BLaER1 (cell line): ENCODE measurements at regions not wholly inside any gene's neighbourhood (a gene's known extent, or its start where the extent isn't known, plus 50 kb on each side); places are given as distances from the start of the nearest gene placed in this dataset.

ENCODE experiments used
- H3K27ac ChIP-seq: shearing (Covaris generic); formaldehyde crosslinking; 2 replicates; pipeline ENCODE4 v1.8.1; 2022
- H3K27me3 ChIP-seq: shearing (Covaris generic); formaldehyde crosslinking; 2 replicates; pipeline ENCODE4 v1.8.1; 2022
- H3K36me3 ChIP-seq: shearing (Covaris generic); formaldehyde crosslinking; 2 replicates; pipeline ENCODE4 v1.8.1; 2022
- H3K4me1 ChIP-seq: shearing (Covaris generic); formaldehyde crosslinking; 2 replicates; pipeline ENCODE4 v1.8.1; 2022
- H3K4me2 ChIP-seq: shearing (Covaris generic); formaldehyde crosslinking; 2 replicates; pipeline ENCODE4 v1.8.1; 2022
- H3K4me3 ChIP-seq: shearing (Covaris generic); formaldehyde crosslinking; 2 replicates; pipeline ENCODE4 v1.8.1; 2022
- H3K9ac ChIP-seq: shearing (Covaris generic); formaldehyde crosslinking; 2 replicates; pipeline ENCODE4 v1.8.1; 2022
- H3K9me3 ChIP-seq: shearing (Covaris generic); formaldehyde crosslinking; 2 replicates; pipeline ENCODE4 v1.8.1; 2022
- H4K20me1 ChIP-seq: shearing (Covaris generic); formaldehyde crosslinking; 2 replicates; pipeline ENCODE4 v1.8.1; 2022
- Cebpa-rat ChIP-seq: shearing (Covaris generic); IDR thresholded peaks from 2 replicates; pipeline ENCODE4 v1.8.1; 2022

GRCh38 chr6:88490195-88490907 is 324.2 kb upstream of the CNR1 start:
- no peaks in the 10 kb centered on the region for H4K20me1 ChIP-seq
- no peak for TF ChIP-seq Cebpa-rat
- no peak overlapping the region for H3K27ac ChIP-seq

GRCh38 chr6:88483424-88483823 is 317.3 kb upstream of the CNR1 start:
- Histone ChIP-seq H3K27ac (no peak overlapping the region), H3K4me3 (no peak overlapping the region), H3K4me1 (peaks cover 27% of the 10 kb centered on the region), H4K20me1 (no peaks in the 10 kb centered on the region), H3K9ac (no peak overlapping the region), H3K9me3 (peaks cover 12% of the 10 kb centered on the region; the same call in 1 of the 2 replicates), H3K4me2 (peak overlapping the region; percentile 62), H3K36me3 (no peaks in the 10 kb centered on the region), H3K27me3 (no peaks in the 10 kb centered on the region)
- TF ChIP-seq Cebpa-rat, result no peak

More at GRCh38 chr6:88490195-88490907, 324.2 kb upstream of the CNR1 start:
- Histone ChIP-seq H3K4me1 (peaks cover 24% of the 10 kb centered on the region), H3K27me3 (no peaks in the 10 kb centered on the region), H3K4me3 (no peak overlapping the region), H3K4me2 (no peak overlapping the region), H3K9ac (no peak overlapping the region), H3K36me3 (no peaks in the 10 kb centered on the region), H3K9me3 (peaks cover 12% of the 10 kb centered on the region; the same call in 1 of the 2 replicates)

GRCh38 chr6:88482465-88482864 is 316.3 kb upstream of the CNR1 start:
- no peak for TF ChIP-seq Cebpa-rat
- no peak overlapping the region for H3K27ac ChIP-seq
- H3K9ac ChIP-seq, result no peak overlapping the region
- peaks cover 27% of the 10 kb centered on the region for H3K4me1 ChIP-seq
- H3K4me2 ChIP-seq, result peak overlapping the region; percentile 62; the same call in 1 of the 2 replicates
- no peaks in the 10 kb centered on the region for H4K20me1 ChIP-seq
- H3K9me3 ChIP-seq, result peaks cover 13% of the 10 kb centered on the region
- no peak overlapping the region for H3K4me3 ChIP-seq
- H3K27me3 ChIP-seq, result no peaks in the 10 kb centered on the region
- H3K36me3 ChIP-seq, result no peaks in the 10 kb centered on the region

- no peaks in the 10 kb centered on the region for H4K20me1 ChIP-seq
- H3K27me3 ChIP-seq, result no peaks in the 10 kb centered on the region
- no peak for TF ChIP-seq Cebpa-rat
- no peak overlapping the region for H3K4me3 ChIP-seq
- H3K9me3 ChIP-seq, result peaks cover 18% of the 10 kb centered on the region
- peak overlapping the region; percentile 62 for H3K4me2 ChIP-seq
- H3K9ac ChIP-seq, result no peak overlapping the region
- H3K36me3 ChIP-seq, result no peaks in the 10 kb centered on the region
- H3K27ac ChIP-seq, result no peak overlapping the region
- peaks cover 27% of the 10 kb centered on the region for H3K4me1 ChIP-seq
Observed at GRCh38 chr6:88481519-88481918, 315.4 kb upstream of the CNR1 start.

GRCh38 chr6:88480816-88481215 is 314.7 kb upstream of the CNR1 start:
- Histone ChIP-seq H4K20me1 (no peaks in the 10 kb centered on the region), H3K4me1 (peaks cover 27% of the 10 kb centered on the region), H3K4me3 (no peak overlapping the region), H3K9ac (no peak overlapping the region), H3K27me3 (no peaks in the 10 kb centered on the region), H3K9me3 (peaks cover 14% of the 10 kb centered on the region), H3K4me2 (no peak overlapping the region), H3K27ac (no peak overlapping the region), H3K36me3 (no peaks in the 10 kb centered on the region)
- TF ChIP-seq Cebpa-rat, result no peak

- H4K20me1 ChIP-seq, result no peaks in the 10 kb centered on the region
- H3K36me3 ChIP-seq, result no peaks in the 10 kb centered on the region
- no peak for TF ChIP-seq Cebpa-rat
- H3K27ac ChIP-seq, result no peak overlapping the region
- H3K9ac ChIP-seq, result no peak overlapping the region
- peaks cover 15% of the 10 kb centered on the region for H3K4me1 ChIP-seq
- no peaks in the 10 kb centered on the region for H3K27me3 ChIP-seq
- H3K9me3 ChIP-seq, result peaks cover 14% of the 10 kb centered on the region
- no peak overlapping the region for H3K4me2 ChIP-seq
- no peak overlapping the region for H3K4me3 ChIP-seq
Observed at GRCh38 chr6:88477413-88477812, 311.3 kb upstream of the CNR1 start.

- Histone ChIP-seq H3K9ac (no peak overlapping the region), H3K36me3 (no peaks in the 10 kb centered on the region), H3K4me1 (peaks cover 4% of the 10 kb centered on the region), H3K27me3 (no peaks in the 10 kb centered on the region), H3K27ac (no peak overlapping the region), H3K4me3 (no peak overlapping the region), H3K4me2 (no peak overlapping the region), H3K9me3 (peaks cover 14% of the 10 kb centered on the region), H4K20me1 (no peaks in the 10 kb centered on the region)
- no peak for TF ChIP-seq Cebpa-rat
Observed at GRCh38 chr6:88476388-88476787, 310.2 kb upstream of the CNR1 start.

- Histone ChIP-seq H4K20me1 (no peaks in the 10 kb centered on the region), H3K4me3 (no peak overlapping the region), H3K9ac (no peak overlapping the region), H3K27ac (no peak overlapping the region), H3K27me3 (no peaks in the 10 kb centered on the region), H3K4me2 (no peak overlapping the region), H3K4me1 (peaks cover 4% of the 10 kb centered on the region; the same call in 1 of the 2 replicates), H3K36me3 (no peaks in the 10 kb centered on the region), H3K9me3 (peaks cover 14% of the 10 kb centered on the region)
- TF ChIP-seq Cebpa-rat, result no peak
Observed at GRCh38 chr6:88474720-88475119, 308.6 kb upstream of the CNR1 start.

GRCh38 chr6:88473589-88473988 is 307.4 kb upstream of the CNR1 start:
- TF ChIP-seq Cebpa-rat, result no peak
- Histone ChIP-seq H3K4me2 (no peak overlapping the region), H3K4me3 (no peak overlapping the region), H3K36me3 (no peaks in the 10 kb centered on the region), H3K27me3 (no peaks in the 10 kb centered on the region), H3K9ac (no peak overlapping the region), H3K4me1 (peaks cover 4% of the 10 kb centered on the region; the same call in 1 of the 2 replicates), H4K20me1 (no peaks in the 10 kb centered on the region), H3K27ac (no peak overlapping the region), H3K9me3 (peaks cover 14% of the 10 kb centered on the region)

- Histone ChIP-seq H3K36me3 (no peaks in the 10 kb centered on the region), H3K4me2 (no peak overlapping the region), H3K4me1 (peaks cover 4% of the 10 kb centered on the region; the same call in 1 of the 2 replicates), H3K9ac (no peak overlapping the region), H4K20me1 (no peaks in the 10 kb centered on the region), H3K27ac (no peak overlapping the region), H3K4me3 (no peak overlapping the region), H3K27me3 (no peaks in the 10 kb centered on the region), H3K9me3 (peaks cover 11% of the 10 kb centered on the region)
- no peak for TF ChIP-seq Cebpa-rat
Observed at GRCh38 chr6:88472851-88473525, 306.8 kb upstream of the CNR1 start.
